WI38 (cell line): ENCODE measurements at regions not wholly inside any gene's neighbourhood (a gene's known extent, or its start where the extent isn't known, plus 50 kb on each side); places are given as distances from the start of the nearest gene placed in this dataset.

ENCODE experiments used
- H3K4me3 ChIP-seq: 2 replicates; pipeline ENCODE4 v1.5.1; 2011; ENCODE audit warnings: low read depth, mild to moderate bottlenecking, control low read depth, low read length
- CTCF ChIP-seq: IDR thresholded peaks from 2 replicates; pipeline ENCODE4 v1.5.1; 2012; ENCODE audit warnings: low read depth, mild to moderate bottlenecking, control low read depth, low read length

GRCh38 chr10:9987197-9987596, 1030.5 kb upstream of the CELF2 start:
- no peak overlapping the region for H3K4me3 ChIP-seq
- no peak for TF ChIP-seq CTCF

GRCh38 chr10:9992661-9993060, 1025.0 kb upstream of the CELF2 start:
- no peak overlapping the region for H3K4me3 ChIP-seq
- TF ChIP-seq CTCF = no peak

DNA sequence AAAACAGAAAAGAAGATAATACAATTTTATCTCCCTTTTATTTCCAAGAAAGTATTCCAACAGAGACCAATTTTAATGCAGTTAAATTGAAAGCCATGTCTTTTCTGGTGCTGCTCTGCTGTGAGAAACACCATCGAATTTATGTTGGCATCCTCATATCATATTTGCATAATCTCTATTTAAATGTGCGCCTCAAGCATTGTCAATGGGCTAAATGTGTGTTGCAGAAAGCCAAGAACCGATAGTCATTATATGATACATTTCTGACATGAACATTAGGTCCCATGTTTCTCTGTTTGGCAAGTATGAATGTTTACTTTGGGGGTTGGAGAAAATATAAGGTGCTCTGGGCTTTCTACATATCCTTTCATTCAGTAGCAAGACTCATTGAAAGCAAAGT, 1023.5 kb upstream of the CELF2 start:
- no peak for TF ChIP-seq CTCF
- H3K4me3 ChIP-seq = no peak overlapping the region

GRCh38 chr10:9999627-10000026, 1018.0 kb upstream of the CELF2 start:
- H3K4me3 ChIP-seq = no peak overlapping the region
- TF ChIP-seq CTCF = no peak

DNA sequence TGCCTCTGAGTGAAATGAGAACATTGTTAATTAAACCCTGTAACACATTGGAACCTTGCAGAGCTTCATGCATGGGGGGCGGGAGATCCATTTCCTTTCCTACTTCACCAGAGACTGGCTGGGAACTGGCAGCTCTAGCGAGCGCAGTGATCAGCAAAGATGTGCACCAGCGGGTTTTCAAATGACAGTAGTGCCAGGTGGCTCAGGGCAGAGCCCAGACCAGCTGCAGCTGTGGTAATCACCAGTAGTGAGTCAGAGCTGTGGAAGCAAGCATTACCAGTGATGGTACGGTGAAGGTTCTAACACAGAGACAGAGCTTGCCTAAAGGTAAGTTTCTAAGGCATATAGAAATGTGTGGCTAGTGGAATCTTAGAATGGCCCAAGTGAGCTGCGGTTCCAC, 1009.7 kb upstream of the CELF2 start:
- H3K4me3 ChIP-seq = no peak overlapping the region
- no peak for TF ChIP-seq CTCF

GRCh38 chr10:10010397-10010796, 1007.3 kb upstream of the CELF2 start:
- H3K4me3 ChIP-seq = no peak overlapping the region
- TF ChIP-seq CTCF = no peak

DNA sequence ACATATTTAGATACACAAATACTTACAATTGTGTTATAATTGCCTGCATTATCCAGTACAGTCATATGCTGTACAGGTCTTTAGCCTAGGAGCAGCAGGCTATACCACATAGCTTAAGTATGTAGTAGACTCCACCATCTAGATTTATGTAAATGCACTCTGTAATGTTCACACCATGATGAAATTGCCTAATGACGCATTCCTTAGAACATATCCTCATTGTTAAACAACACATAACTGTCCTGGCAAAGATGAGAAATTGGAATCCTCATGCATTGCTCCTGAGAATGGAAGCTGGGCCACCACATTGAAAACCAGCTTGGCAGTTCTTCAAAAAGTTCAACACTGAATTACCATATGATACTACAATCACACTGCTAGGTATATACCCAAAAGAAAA, 1002.8 kb upstream of the CELF2 start:
- H3K4me3 ChIP-seq = no peak overlapping the region
- TF ChIP-seq CTCF = no peak
